Muscle layer of colon (tissue), 2 donors: ENCODE measurements at regions not wholly inside any gene's neighbourhood (a gene's known extent, or its start where the extent isn't known, plus 50 kb on each side); places are given as distances from the start of the nearest gene placed in this dataset.

Experiments used
- H3K27ac ChIP-seq: one replicate; pipeline ENCODE4 v1.7.0; 2013; ENCODE audit warnings: low read depth, mild to moderate bottlenecking, low read length, moderate library complexity
- H3K27me3 ChIP-seq, 2 donors: one replicate each; pipeline ENCODE4 v1.7.0; 2013; ENCODE audit warnings: low read length in 2 of 2, mild to moderate bottlenecking in 2 of 2; ENCODE audit not compliant: insufficient read depth in 2 of 2, control insufficient read depth in 1 of 2
- H3K36me3 ChIP-seq: one replicate; pipeline ENCODE4 v1.7.0; 2013; ENCODE audit warnings: mild to moderate bottlenecking, low read length; ENCODE audit not compliant: insufficient read depth
- H3K4me1 ChIP-seq: one replicate; pipeline ENCODE4 v1.7.0; 2013; ENCODE audit warnings: mild to moderate bottlenecking, low read length; ENCODE audit not compliant: insufficient read depth
- H3K4me3 ChIP-seq, 2 donors: one replicate each; pipeline ENCODE4 v1.7.0; 2013; ENCODE audit warnings: low read length in 2 of 2, low read depth in 1 of 2, mild to moderate bottlenecking in 1 of 2, moderate library complexity in 1 of 2
- H3K9ac ChIP-seq: one replicate; pipeline ENCODE4 v1.7.0; 2013; ENCODE audit warnings: low read length
- H3K9me3 ChIP-seq: one replicate; pipeline ENCODE4 v1.7.0; 2013; ENCODE audit warnings: mild to moderate bottlenecking, low read length
- donor health status: abdominal sarcoma.
- donor health status: Adenocarcinoma of cecum.

DNA sequence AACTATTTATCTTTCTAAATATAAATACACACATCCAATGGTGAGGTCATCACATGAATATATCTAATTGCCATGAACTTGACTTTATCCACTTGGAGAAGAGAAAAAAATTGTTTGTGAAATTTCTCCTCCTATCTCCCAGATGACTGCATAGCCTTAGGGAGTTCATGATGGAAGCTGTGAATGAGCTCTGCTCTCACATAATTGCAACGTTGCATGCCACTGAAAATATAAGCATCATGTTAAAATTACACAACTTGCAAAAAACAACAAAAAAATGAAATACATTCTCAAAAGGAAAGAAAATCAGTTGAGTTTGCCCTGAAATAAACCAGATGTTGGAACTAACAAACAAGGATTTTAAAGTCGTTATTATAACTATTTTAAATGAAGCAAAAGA is 50.6 kb upstream of the OSR1 start:
- H3K27me3 ChIP-seq, result no peaks in the 10 kb centered on the region
- no peaks in the 10 kb centered on the region for H3K4me1 ChIP-seq
- no peaks in the 10 kb centered on the region for H3K9me3 ChIP-seq
- no peak overlapping the region for H3K9ac ChIP-seq
- H3K4me3 ChIP-seq, result no peak overlapping the region
- no peak overlapping the region for H3K27ac ChIP-seq
- no peaks in the 10 kb centered on the region for H3K36me3 ChIP-seq

DNA sequence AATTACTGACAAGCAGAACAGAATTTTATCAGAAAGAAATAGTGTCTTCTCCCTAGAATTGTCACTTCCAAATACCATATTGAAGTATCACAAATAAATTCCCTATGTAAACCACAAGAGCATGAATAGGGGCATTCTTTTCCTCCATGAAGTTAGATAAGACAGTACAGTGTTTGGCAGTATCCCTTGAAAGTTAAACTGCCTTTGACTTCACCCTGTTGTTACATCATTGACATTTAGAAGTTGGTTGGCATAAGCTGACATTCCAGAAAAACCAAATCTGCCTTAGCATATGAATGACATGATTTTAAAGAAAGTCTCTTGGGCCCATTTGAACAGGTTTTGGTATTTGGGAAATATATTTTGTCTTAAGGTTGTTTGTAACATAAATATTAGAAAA is 50.2 kb upstream of the OSR1 start:
- no peak overlapping the region for H3K4me3 ChIP-seq
- H3K36me3 ChIP-seq, result no peaks in the 10 kb centered on the region
- no peak overlapping the region for H3K9ac ChIP-seq
- H3K27ac ChIP-seq, result no peak overlapping the region
- no peaks in the 10 kb centered on the region for H3K4me1 ChIP-seq
- no peaks in the 10 kb centered on the region for H3K27me3 ChIP-seq
- H3K9me3 ChIP-seq, result no peaks in the 10 kb centered on the region
